Subcutaneous abdominal adipose tissue (tissue), 5 donors: ENCODE measurements at regions not wholly inside any gene's neighbourhood (a gene's known extent, or its start where the extent isn't known, plus 50 kb on each side); places are given as distances from the start of the nearest gene placed in this dataset.

ENCODE experiments used
- H3K27ac ChIP-seq: one replicate; pipeline ENCODE4 v1.7.0; 2013; ENCODE audit warnings: low read depth, mild to moderate bottlenecking, inconsistent platforms, low read length, moderate library complexity
- H3K27me3 ChIP-seq, 5 donors: one replicate each; pipeline ENCODE4 v1.7.0; 2013; ENCODE audit warnings: low read length in 5 of 5, inconsistent platforms in 1 of 5; ENCODE audit not compliant: control insufficient read depth in 5 of 5, insufficient read depth in 4 of 5
- H3K36me3 ChIP-seq, 5 donors: one replicate each; pipeline ENCODE4 v1.7.0; 2013; ENCODE audit warnings: low read length in 5 of 5; ENCODE audit not compliant: control insufficient read depth in 5 of 5, insufficient read depth in 5 of 5
- H3K4me1 ChIP-seq, 5 donors: one replicate each; pipeline ENCODE4 v1.7.0; 2013; ENCODE audit warnings: low read length in 5 of 5, mild to moderate bottlenecking in 3 of 5, moderate library complexity in 1 of 5; ENCODE audit not compliant: control insufficient read depth in 5 of 5, insufficient read depth in 5 of 5
- H3K4me3 ChIP-seq, 5 donors: one replicate each; pipeline ENCODE4 v1.7.0; 2013; ENCODE audit warnings: low read length in 5 of 5, low read depth in 1 of 5
- H3K9ac ChIP-seq, 5 donors: one replicate each; pipeline ENCODE4 v1.7.0; 2013; ENCODE audit warnings: low read length in 5 of 5, mild to moderate bottlenecking in 4 of 5, moderate library complexity in 3 of 5
- H3K9me3 ChIP-seq, 5 donors: one replicate each; pipeline ENCODE4 v1.7.0; 2013; ENCODE audit warnings: low read length in 5 of 5; ENCODE audit not compliant: control insufficient read depth in 5 of 5
- donor health status: healthy.
- donor health status: healthy.
- donor health status: healthy.
- donor health status: healthy.
- donor health status: healthy.

- Histone ChIP-seq H3K27me3 (peaks cover 0 to 5% (median 0%) of the 10 kb centered on the region in 5 donors), H3K9me3 (peaks cover 0 to 4% (median 0%) of the 10 kb centered on the region in 5 donors), H3K4me1 (no peaks in the 10 kb centered on the region), H3K4me3 (no peak overlapping the region), H3K9ac (no peak overlapping the region), H3K27ac (no peak overlapping the region), H3K36me3 (no peaks in the 10 kb centered on the region)
Observed at GRCh38 chrX:126238220-126238619, 72.1 kb upstream of the DCAF12L2 start.

- no peaks in the 10 kb centered on the region for H3K4me1 ChIP-seq
- H3K4me3 ChIP-seq: no peak overlapping the region
- no peaks in the 10 kb centered on the region for H3K36me3 ChIP-seq
- H3K9me3 ChIP-seq: peaks cover 0 to 4% (median 0%) of the 10 kb centered on the region in 5 donors
- H3K27me3 ChIP-seq: peaks cover 0 to 5% (median 0%) of the 10 kb centered on the region in 5 donors
- no peak overlapping the region for H3K27ac ChIP-seq
- H3K9ac ChIP-seq: no peak overlapping the region
Observed at GRCh38 chrX:126237524-126237923, 71.4 kb upstream of the DCAF12L2 start.
